HepG2 (cell line): ENCODE measurements at regions not wholly inside any gene's neighbourhood (a gene's known extent, or its start where the extent isn't known, plus 50 kb on each side); places are given as distances from the start of the nearest gene placed in this dataset.

Experiments
- ATAC-seq: fragments of 200-7000 bp; cut with Tn5 transposase; 3 replicates; pipeline ENCODE4 v1.9.1; 2020; ENCODE audit warnings: mild to moderate bottlenecking, moderate library complexity
- BruUV-seq: library from RNA; stranded (reverse); fragments of 400-500 nt; replicated peaks from 2 replicates; lab custom pipeline; 2021; lab: Mats Ljungman, UMichigan
- CTCF ChIA-PET: fragments of 300-600 bp; formaldehyde crosslinking; extraction: SDS; loops from one replicate; lab custom pipeline; 2021; ENCODE audit warnings: low total read pairs, inconsistent platforms, low intra/inter-chr PET ratio; lab: Yijun Ruan, JAX
- POLR2A ChIA-PET: fragments of 350-600 bp; sonication (Branson Sonifier 250); formaldehyde crosslinking; loops from one replicate; lab custom pipeline; 2020; ENCODE audit warnings: antibody characterized with exemption, inconsistent platforms; lab: Yijun Ruan, JAX
- DNase-seq: peaks from one replicate; pipeline ENCODE4 v3.0.0-alpha.2; 2015; ENCODE audit warnings: low spot score
- FAIRE-seq: peaks from 3 replicates; lab custom pipeline; 2011; peaks lifted over from hg19 to GRCh38; lab: Jason Lieb, UNC
- H2AFZ ChIP-seq: one replicate; pipeline ENCODE4 v1.6.1; 2011; ENCODE audit warnings: low read length, inconsistent platforms
- H3K27ac ChIP-seq: fragments of 300-600 bp; 3 replicates; pipeline ENCODE4 v1.8.0; 2011; ENCODE audit warnings: mixed run types, mild to moderate bottlenecking, mixed read lengths, low read length, inconsistent platforms; ENCODE audit not compliant: insufficient read depth; ENCODE audit errors: extremely low read length
- H3K27me3 ChIP-seq, 2 experiments: fragments of 200-600 bp in 1 of 2; 2 replicates in 1 of 2; 3 replicates in 1 of 2; pipeline versions ENCODE4 v1.6.0 to v1.8.0; 2011; ENCODE audit warnings: low read length in 2 of 2, mild to moderate bottlenecking in 2 of 2, moderate library complexity in 2 of 2, inconsistent platforms in 1 of 2; ENCODE audit not compliant: insufficient read depth in 2 of 2, control insufficient read depth in 1 of 2
- H3K36me3 ChIP-seq, 2 experiments: fragments of 200-600 bp in 1 of 2; replicated peaks in 1 of 2; 2 replicates in 1 of 2; 3 replicates in 1 of 2; pipeline versions ENCODE4 v1.5.1 to v1.8.0; 2011; ENCODE audit warnings: low read length in 2 of 2, inconsistent platforms in 1 of 2; ENCODE audit not compliant: insufficient read depth in 2 of 2, control insufficient read depth in 1 of 2
- H3K4me1 ChIP-seq: 2 replicates; pipeline ENCODE4 v1.5.1; 2012; ENCODE audit warnings: low read length, inconsistent platforms; ENCODE audit not compliant: insufficient read depth
- H3K4me2 ChIP-seq: 2 replicates; pipeline ENCODE4 v1.6.0; 2011; ENCODE audit warnings: low read depth, low read length, inconsistent platforms
- H3K4me3 ChIP-seq, 3 experiments: fragments of 200-600 bp in 1 of 3; sonication (generic), shearing (Covaris generic) in 1 of 3; replicated peaks in 1 of 3; 2 replicates each; pipeline ENCODE4 v1.5.1; 2011 to 2016; ENCODE audit warnings: low read length in 3 of 3, inconsistent platforms in 2 of 3, low read depth in 2 of 3, mild to moderate bottlenecking in 2 of 3, control low read depth in 1 of 3, mixed read lengths in 1 of 3; ENCODE audit not compliant: insufficient read depth in 1 of 3
- H3K79me2 ChIP-seq: one replicate; pipeline ENCODE4 v1.6.1; 2011; ENCODE audit warnings: low read length, inconsistent platforms; ENCODE audit not compliant: insufficient read depth
- H3K9ac ChIP-seq: 2 replicates; pipeline ENCODE4 v1.6.0; 2011; ENCODE audit warnings: mild to moderate bottlenecking, low read depth, low read length, inconsistent platforms; ENCODE audit not compliant: insufficient read depth
- H3K9me3 ChIP-seq: 2 replicates; pipeline ENCODE4 v1.5.1; 2012; ENCODE audit warnings: mild to moderate bottlenecking, low read length
- H4K20me1 ChIP-seq: 2 replicates; pipeline ENCODE4 v1.6.0; 2011; ENCODE audit warnings: inconsistent platforms, mild to moderate bottlenecking, low read length, moderate library complexity; ENCODE audit not compliant: insufficient read depth
- BRCA1 ChIP-seq: sonication (generic); formaldehyde crosslinking; IDR thresholded peaks from 2 replicates; pipeline ENCODE4 v1.4.0; 2020; ENCODE audit warnings: missing genetic modification reagents
- BRD4 ChIP-seq: sonication (generic); formaldehyde crosslinking; IDR thresholded peaks from 2 replicates; pipeline ENCODE4 v1.4.0; 2020; ENCODE audit warnings: missing genetic modification reagents
- CENPBD1 ChIP-seq: sonication (generic); formaldehyde crosslinking; IDR thresholded peaks from 2 replicates; pipeline ENCODE4 v1.8.0; 2022; ENCODE audit warnings: missing genetic modification reagents, low read depth, mild to moderate bottlenecking, borderline replicate concordance
- MATR3 ChIP-seq: sonication (generic); formaldehyde crosslinking; IDR thresholded peaks from 2 replicates; pipeline ENCODE4 v1.4.0; 2020; ENCODE audit warnings: missing genetic modification reagents
- MTF1 ChIP-seq: sonication (generic); formaldehyde crosslinking; IDR thresholded peaks from 2 replicates; pipeline ENCODE4 v1.5.0; 2020; ENCODE audit warnings: missing genetic modification reagents
- SALL2 ChIP-seq: sonication (generic); formaldehyde crosslinking; IDR thresholded peaks from 2 replicates; pipeline ENCODE4 v1.8.1; 2023; ENCODE audit warnings: mild to moderate bottlenecking, missing genetic modification reagents, inconsistent platforms
- ZBTB21 ChIP-seq: sonication (generic); formaldehyde crosslinking; IDR thresholded peaks from 2 replicates; pipeline ENCODE4 v1.4.0; 2020; ENCODE audit warnings: missing genetic modification reagents
- ZNF34 ChIP-seq: sonication (generic); formaldehyde crosslinking; IDR thresholded peaks from 2 replicates; pipeline ENCODE4 v1.4.0; 2020; ENCODE audit warnings: mild to moderate bottlenecking, missing genetic modification reagents, borderline replicate concordance
- WGBS: methylation state at CpG from one replicate; pipeline ENCODE4 v1.1.6; 2017; ENCODE audit warnings: low lambda C conversion rate; 5-methylcytosine and 5-hydroxymethylcytosine counted together
- in situ Hi-C: cut with HindIII; loops from 2 replicates; pipeline ENCODE4 v1.10.0; 2017; ENCODE audit warnings: low pct_unique_long_range_greater_than_20kb; ENCODE audit not compliant: extremely low pct_ligation_motif_present
- intact Hi-C: fragments of 100-400 bp; cut with micrococcal nuclease; formaldehyde crosslinking; loops from one replicate; pipeline ENCODE4 v1.10.0; 2022; ENCODE audit not compliant: unreplicated experiment

DNA sequence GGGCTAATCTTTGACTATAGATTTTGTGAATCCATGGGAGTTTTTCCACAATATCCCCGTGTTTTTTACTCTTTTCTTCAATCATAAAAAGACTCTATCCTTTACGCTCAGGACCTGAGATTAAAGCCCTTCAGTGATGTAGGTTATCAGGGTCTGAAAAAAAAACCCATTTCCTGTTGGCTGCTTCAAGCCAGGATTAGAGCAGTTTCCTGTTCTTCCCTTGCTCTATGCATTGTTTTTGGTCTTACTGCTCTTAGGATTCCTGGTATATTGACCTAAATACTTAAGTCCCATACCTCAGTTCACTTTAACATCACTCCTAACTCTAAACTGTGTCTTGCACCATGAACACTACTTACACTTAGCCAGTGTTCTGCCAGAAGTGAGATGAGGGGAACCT is 319.3 kb upstream of the CHD1 start:
- DNase-seq = no peak
- H3K9ac ChIP-seq = no peak overlapping the region
- no peaks in the 10 kb centered on the region for H3K9me3 ChIP-seq
- H3K27me3 ChIP-seq = no peaks in the 10 kb centered on the region
- H3K4me3 ChIP-seq = no peak overlapping the region
- no peaks in the 10 kb centered on the region for H3K36me3 ChIP-seq
- no peaks in the 10 kb centered on the region for H4K20me1 ChIP-seq
- H3K4me2 ChIP-seq = no peak overlapping the region
- no peak for FAIRE-seq
- BruUV-seq = no TSS peak
- TF ChIP-seq MATR3 (CRISPR knock-in tag) (no peak), CENPBD1 (CRISPR knock-in tag) (no peak), BRCA1 (CRISPR knock-in tag) (no peak), ZBTB21 (CRISPR knock-in tag) (no peak)
- TF ChIP-seq, all 625 proteins: peak for 0
- CTCF ChIA-PET = no interaction called here
- Histone ChIP-seq H3K27ac (no peak overlapping the region), H3K79me2 (no peaks in the 10 kb centered on the region), H2AFZ (no peak overlapping the region), H3K4me1 (no peaks in the 10 kb centered on the region)
- no peak for ATAC-seq
- intact Hi-C loops (no loop called here), in situ Hi-C loops (no loop called here)
- POLR2A ChIA-PET = no interaction called here
- 0% methylated on average over 2 of the region's 2 CpGs for WGBS

DNA sequence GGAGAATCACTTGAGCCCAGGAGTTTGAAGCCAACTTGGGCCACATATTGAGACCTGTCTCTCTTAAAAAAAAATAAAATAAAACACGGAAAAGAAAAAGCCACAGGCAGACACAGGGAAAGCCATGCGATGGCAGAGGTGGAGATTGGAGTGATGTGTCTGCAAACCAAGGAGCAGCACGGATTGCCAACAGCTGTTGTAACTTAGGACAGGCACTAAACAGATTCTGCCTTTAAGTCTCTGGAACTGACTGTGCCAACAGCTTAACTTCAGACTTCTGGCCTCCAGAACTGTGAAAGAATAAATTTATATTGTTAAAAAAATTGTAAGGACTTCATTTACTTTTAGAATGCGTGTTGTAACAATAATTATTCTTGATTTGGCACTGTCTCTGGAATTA is 318.5 kb upstream of the CHD1 start:
- ChIA-PET POLR2A (no interaction called here), CTCF (no interaction called here)
- H3K4me2 ChIP-seq = no peak overlapping the region
- H3K4me3 ChIP-seq = no peak overlapping the region
- no peak for DNase-seq
- no peak overlapping the region for H2AFZ ChIP-seq
- intact Hi-C loops (no loop called here), in situ Hi-C loops (no loop called here)
- BruUV-seq = no TSS peak
- no peaks in the 10 kb centered on the region for H4K20me1 ChIP-seq
- under 1% methylated on average over 4 of the region's 4 CpGs for WGBS
- no peak for ATAC-seq
- no peaks in the 10 kb centered on the region for H3K79me2 ChIP-seq
- H3K9me3 ChIP-seq = no peaks in the 10 kb centered on the region
- H3K27ac ChIP-seq = no peak overlapping the region
- FAIRE-seq = no peak
- no peaks in the 10 kb centered on the region for H3K4me1 ChIP-seq
- H3K9ac ChIP-seq = no peak overlapping the region
- no peaks in the 10 kb centered on the region for H3K27me3 ChIP-seq
- H3K36me3 ChIP-seq = no peaks in the 10 kb centered on the region
- TF ChIP-seq SALL2 (CRISPR knock-in tag) (no peak), ZNF34 (CRISPR knock-in tag) (no peak), MTF1 (CRISPR knock-in tag) (no peak), BRD4 (CRISPR knock-in tag) (no peak)
